Liver (tissue), 7 donors: ENCODE measurements at regions not wholly inside any gene's neighbourhood (a gene's known extent, or its start where the extent isn't known, plus 50 kb on each side); places are given as distances from the start of the nearest gene placed in this dataset.

Experiments
- DNase-seq: peaks from one replicate; pipeline ENCODE4 v3.0.0-alpha.2; 2017; ENCODE audit warnings: low spot score
- H3K27ac ChIP-seq, 2 donors: one replicate each; pipeline ENCODE4 v1.7.0; 2013; ENCODE audit warnings: inconsistent platforms in 2 of 2, low read length in 2 of 2, control low read depth in 1 of 2, low read depth in 1 of 2, mild to moderate bottlenecking in 1 of 2
- H3K27me3 ChIP-seq, 4 donors: one replicate each; pipeline versions ENCODE4 v1.6.1 to v1.7.0; 2013; ENCODE audit warnings: low read length in 3 of 4, inconsistent platforms in 1 of 4, mild to moderate bottlenecking in 1 of 4, moderate library complexity in 1 of 4; ENCODE audit not compliant: control insufficient read depth in 4 of 4, insufficient read depth in 4 of 4
- H3K36me3 ChIP-seq, 4 donors: one replicate each; pipeline versions ENCODE4 v1.6.1 to v1.7.0; 2013; ENCODE audit warnings: low read length in 3 of 4, mild to moderate bottlenecking in 3 of 4, low read depth in 1 of 4, moderate library complexity in 1 of 4; ENCODE audit not compliant: control insufficient read depth in 4 of 4, insufficient read depth in 3 of 4
- H3K4me1 ChIP-seq, 4 donors: one replicate each; pipeline versions ENCODE4 v1.6.1 to v1.7.0; 2013; ENCODE audit warnings: low read length in 3 of 4, mild to moderate bottlenecking in 3 of 4, moderate library complexity in 1 of 4; ENCODE audit not compliant: control insufficient read depth in 4 of 4, insufficient read depth in 4 of 4
- H3K4me3 ChIP-seq, 3 donors: one replicate each; pipeline versions ENCODE4 v1.6.1 to v1.7.0; 2013; ENCODE audit warnings: low read length in 3 of 3, control low read depth in 1 of 3, low read depth in 1 of 3, mild to moderate bottlenecking in 1 of 3
- H3K9ac ChIP-seq, 2 donors: one replicate each; pipeline ENCODE4 v1.7.0; 2013; ENCODE audit warnings: low read length in 2 of 2, mild to moderate bottlenecking in 2 of 2, moderate library complexity in 2 of 2, control low read depth in 1 of 2, low read depth in 1 of 2
- H3K9me3 ChIP-seq, 4 donors: one replicate each; pipeline versions ENCODE4 v1.6.1 to v1.7.0; 2013; ENCODE audit warnings: low read length in 3 of 4; ENCODE audit not compliant: control insufficient read depth in 4 of 4
- EGR1 ChIP-seq, 2 donors: IDR thresholded peaks; 2 replicates each; pipeline ENCODE4 v1.6.1; 2016 to 2018; ENCODE audit warnings: antibody characterized with exemption in 2 of 2, low read depth in 2 of 2
- FOXA1 ChIP-seq: IDR thresholded peaks from 2 replicates; pipeline ENCODE4 v1.6.1; 2016; ENCODE audit warnings: antibody characterized with exemption
- HNF4A ChIP-seq, 2 donors: conservative IDR thresholded peaks; 2 replicates each; pipeline ENCODE4 v1.6.1; 2016; ENCODE audit warnings: antibody characterized with exemption in 2 of 2, mild to moderate bottlenecking in 2 of 2
- NR2F2 ChIP-seq: IDR thresholded peaks from 2 replicates; pipeline ENCODE4 v1.6.1; 2016; ENCODE audit warnings: antibody characterized with exemption
- RAD21 ChIP-seq, 2 donors: IDR thresholded peaks; 2 replicates each; pipeline ENCODE4 v1.6.1; 2016; ENCODE audit warnings: antibody characterized with exemption in 2 of 2, mild to moderate bottlenecking in 2 of 2
- TAF1 ChIP-seq: conservative IDR thresholded peaks from 2 replicates; pipeline ENCODE4 v1.6.1; 2016; ENCODE audit warnings: antibody characterized with exemption, mild to moderate bottlenecking
- WGBS: extraction: QIAGEN DNeasy Blood & Tissue Kit; methylation state at CpG from one replicate; pipeline ENCODE4 v1.1.7; 2013; 5-methylcytosine and 5-hydroxymethylcytosine counted together
- TF ChIP-seq, protein P1 (sequence below): IDR thresholded peaks from 2 replicates; pipeline ENCODE4 v1.6.1; 2016; ENCODE audit warnings: antibody characterized with exemption
- TF ChIP-seq, protein P2 (sequence below): IDR thresholded peaks from 2 replicates; pipeline ENCODE4 v1.6.1; 2016; ENCODE audit warnings: antibody characterized with exemption
- donor health status: healthy.
- donor health status: healthy.
- donor health status: healthy.
- donor health status: healthy.

DNA sequence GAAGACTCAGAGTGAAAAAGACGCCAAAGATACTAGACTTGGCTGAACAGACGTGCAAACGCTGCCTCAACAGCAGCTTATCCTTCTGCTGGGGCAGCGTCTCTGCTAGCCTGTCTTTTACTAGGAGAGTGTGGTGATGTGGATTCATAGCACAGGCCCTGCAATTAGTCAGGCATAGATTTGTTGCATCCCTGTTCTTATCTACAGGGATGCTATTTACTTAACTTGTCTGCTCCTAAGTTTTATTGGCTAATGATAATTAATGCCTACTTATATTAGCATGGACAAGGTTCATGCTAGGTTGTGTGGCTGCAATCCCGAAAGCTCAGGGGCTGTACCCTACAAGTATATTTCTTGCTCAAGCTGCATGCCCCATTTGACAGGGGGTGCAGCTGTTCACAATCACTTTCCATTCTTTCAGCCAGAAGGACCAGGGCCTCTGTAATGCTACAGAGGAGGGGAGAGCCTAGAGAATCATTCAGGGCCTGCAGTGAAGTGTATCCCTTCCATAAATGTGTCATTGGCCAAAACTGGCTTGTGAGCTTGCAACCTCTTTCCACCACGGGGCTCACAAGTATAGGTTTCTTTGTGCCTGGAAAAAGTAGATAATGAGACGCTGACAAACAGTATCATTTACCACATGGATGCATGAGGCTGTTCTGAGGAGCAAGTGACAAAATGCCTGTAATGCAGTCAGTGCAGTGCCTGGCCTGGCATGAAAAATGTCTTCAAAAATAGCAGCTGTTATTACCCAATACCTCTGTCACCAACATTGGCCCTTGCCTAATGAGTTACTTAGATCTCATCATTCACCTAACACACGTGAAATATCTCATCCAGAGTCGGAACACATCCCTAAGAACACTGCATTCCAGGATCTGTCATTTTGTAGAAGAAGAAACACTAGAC lies 685.8 kb upstream of the API5 start:
- DNase-seq = no peak
- Histone ChIP-seq H3K27ac (no peak overlapping the region), H3K36me3 (no peaks in the 10 kb centered on the region), H3K4me3 (no peak overlapping the region), H3K4me1 (no peaks in the 10 kb centered on the region), H3K9ac (no peak overlapping the region), H3K27me3 (peaks cover 0 to 3% (median 0%) of the 10 kb centered on the region in 4 donors), H3K9me3 (no peaks in the 10 kb centered on the region)
- TF ChIP-seq EGR1 (IDR thresholded peaks at IDR 0.05; ENCODE audit: low read depth in 2 of 2) (no peak), HNF4A (conservative IDR thresholded peaks at IDR 0.05) (no peak)
- 46% methylated on average over 9 of the region's 9 CpGs for WGBS

DNA sequence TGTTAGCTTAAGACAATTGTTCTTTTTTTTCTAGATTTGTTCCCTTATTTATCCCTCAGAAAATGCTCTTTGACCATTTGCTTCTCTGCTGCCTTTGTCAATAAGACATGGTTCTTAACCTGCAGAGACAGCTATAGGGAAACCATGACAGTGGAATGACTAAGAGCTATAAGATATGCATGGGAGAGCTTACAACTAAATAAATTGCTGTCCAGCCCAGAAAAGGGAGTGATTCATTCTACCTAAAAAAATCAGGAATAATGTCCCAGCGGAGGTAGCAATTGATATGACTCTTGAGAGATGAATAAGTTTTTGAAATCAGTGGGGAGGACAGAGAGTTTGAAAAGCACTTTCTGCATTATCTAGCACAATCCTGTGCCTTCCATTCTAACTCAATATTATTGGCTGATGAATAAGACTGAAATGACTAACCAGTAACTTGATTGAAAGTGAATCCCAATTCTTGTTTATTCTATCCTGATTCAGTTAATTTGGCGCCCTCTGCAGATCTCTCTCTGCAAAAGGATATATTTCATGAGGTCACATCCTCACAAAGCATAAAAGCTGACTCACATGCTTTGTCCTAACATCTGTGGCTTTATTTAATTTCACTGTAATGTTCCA lies 680.5 kb upstream of the API5 start:
- peak in 1 of 2 donors; percentile 12 for TF ChIP-seq RAD21 (IDR thresholded peaks at IDR 0.05)
- TF ChIP-seq, protein P1, sequence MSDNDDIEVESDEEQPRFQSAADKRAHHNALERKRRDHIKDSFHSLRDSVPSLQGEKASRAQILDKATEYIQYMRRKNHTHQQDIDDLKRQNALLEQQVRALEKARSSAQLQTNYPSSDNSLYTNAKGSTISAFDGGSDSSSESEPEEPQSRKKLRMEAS = no peak
- no peak for DNase-seq
- H3K9me3 ChIP-seq = no peaks in the 10 kb centered on the region
- no peak overlapping the region for H3K27ac ChIP-seq
- WGBS = 47% methylated on average over 2 of the region's 2 CpGs
- H3K36me3 ChIP-seq = no peaks in the 10 kb centered on the region
- peaks cover 0 to 3% (median 0%) of the 10 kb centered on the region in 4 donors for H3K27me3 ChIP-seq
- no peak overlapping the region for H3K9ac ChIP-seq
- no peaks in the 10 kb centered on the region for H3K4me1 ChIP-seq
- no peak overlapping the region for H3K4me3 ChIP-seq

DNA sequence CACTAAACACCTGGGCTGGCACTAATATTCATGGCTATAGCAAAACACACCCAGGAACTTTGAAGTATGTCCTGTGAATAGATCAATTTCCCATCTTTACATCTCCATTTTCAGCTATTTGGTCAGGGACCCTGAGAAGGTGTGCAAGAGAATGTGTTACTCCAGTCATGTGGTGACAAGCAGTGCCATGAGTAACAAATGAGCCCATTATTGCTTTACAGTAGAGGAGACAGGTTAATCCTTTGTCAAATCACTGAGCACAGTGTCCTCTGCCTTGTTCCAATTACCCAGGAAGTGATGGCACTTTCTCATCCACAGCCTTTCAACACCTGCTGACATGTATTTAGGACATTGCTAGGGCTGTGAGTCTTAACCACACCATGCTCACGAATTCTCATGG lies 664.8 kb upstream of the API5 start:
- H3K4me3 ChIP-seq = no peak overlapping the region
- no peak for DNase-seq
- H3K36me3 ChIP-seq = no peaks in the 10 kb centered on the region
- WGBS = 54% methylated on average over 1 of the region's 1 CpG
- no peaks in the 10 kb centered on the region for H3K27me3 ChIP-seq
- H3K27ac ChIP-seq = no peak overlapping the region
- H3K9me3 ChIP-seq = no peaks in the 10 kb centered on the region
- no peaks in the 10 kb centered on the region for H3K4me1 ChIP-seq
- TF ChIP-seq HNF4A (conservative IDR thresholded peaks at IDR 0.05) = no peak
- TF ChIP-seq, protein P2, sequence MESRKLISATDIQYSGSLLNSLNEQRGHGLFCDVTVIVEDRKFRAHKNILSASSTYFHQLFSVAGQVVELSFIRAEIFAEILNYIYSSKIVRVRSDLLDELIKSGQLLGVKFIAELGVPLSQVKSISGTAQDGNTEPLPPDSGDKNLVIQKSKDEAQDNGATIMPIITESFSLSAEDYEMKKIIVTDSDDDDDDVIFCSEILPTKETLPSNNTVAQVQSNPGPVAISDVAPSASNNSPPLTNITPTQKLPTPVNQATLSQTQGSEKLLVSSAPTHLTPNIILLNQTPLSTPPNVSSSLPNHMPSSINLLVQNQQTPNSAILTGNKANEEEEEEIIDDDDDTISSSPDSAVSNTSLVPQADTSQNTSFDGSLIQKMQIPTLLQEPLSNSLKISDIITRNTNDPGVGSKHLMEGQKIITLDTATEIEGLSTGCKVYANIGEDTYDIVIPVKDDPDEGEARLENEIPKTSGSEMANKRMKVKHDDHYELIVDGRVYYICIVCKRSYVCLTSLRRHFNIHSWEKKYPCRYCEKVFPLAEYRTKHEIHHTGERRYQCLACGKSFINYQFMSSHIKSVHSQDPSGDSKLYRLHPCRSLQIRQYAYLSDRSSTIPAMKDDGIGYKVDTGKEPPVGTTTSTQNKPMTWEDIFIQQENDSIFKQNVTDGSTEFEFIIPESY = no peak
- no peak for TF ChIP-seq NR2F2
- TF ChIP-seq FOXA1 = no peak
- no peak overlapping the region for H3K9ac ChIP-seq

DNA sequence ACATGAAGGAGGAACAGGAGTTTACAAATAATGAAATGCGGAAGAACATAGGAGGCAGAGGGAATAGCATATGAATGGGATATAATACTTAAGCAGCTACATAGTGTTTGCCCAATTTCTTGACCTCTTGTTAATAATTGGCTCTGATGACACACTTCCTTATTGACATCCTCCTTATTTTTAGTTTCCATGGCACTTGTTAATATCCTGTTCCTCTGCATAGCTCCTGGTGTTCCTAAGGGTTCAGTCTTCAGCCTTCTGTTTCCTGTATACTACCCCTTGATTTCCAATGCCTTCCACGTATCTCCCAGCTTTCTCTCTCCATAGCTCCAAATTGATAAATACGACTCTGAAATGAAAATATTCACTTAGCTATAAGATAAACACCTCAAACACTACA lies 663.8 kb upstream of the API5 start:
- H3K27ac ChIP-seq = no peak overlapping the region
- no peaks in the 10 kb centered on the region for H3K9me3 ChIP-seq
- H3K4me3 ChIP-seq = no peak overlapping the region
- TF ChIP-seq TAF1 = no peak
- DNase-seq = no peak
- no peak overlapping the region for H3K9ac ChIP-seq
- H3K27me3 ChIP-seq = no peaks in the 10 kb centered on the region
- 65% methylated on average over 3 of the region's 3 CpGs for WGBS
- no peaks in the 10 kb centered on the region for H3K4me1 ChIP-seq
- no peaks in the 10 kb centered on the region for H3K36me3 ChIP-seq
